ACC112 (cell line): ENCODE measurements at regions not wholly inside any gene's neighbourhood (a gene's known extent, or its start where the extent isn't known, plus 50 kb on each side); places are given as distances from the start of the nearest gene placed in this dataset.
"Not testable (repeated sequence)": the region's sequence is repeated elsewhere in the genome, so short reads cannot be mapped to it uniquely, and the experiment has no call there.

Experiments used
- H2AFZ ChIP-seq: fragments of 200-600 bp; sonication (generic); one replicate; pipeline ENCODE4 v1.6.0; 2017; ENCODE audit warnings: antibody characterized with exemption, low read length; ENCODE audit not compliant: unreplicated experiment
- H3K27ac ChIP-seq: fragments of 200-600 bp; sonication (generic); 2 replicates; pipeline ENCODE4 v1.5.1; 2014; ENCODE audit warnings: low read depth, mild to moderate bottlenecking, antibody characterized with exemption, low read length, moderate library complexity
- H3K27me3 ChIP-seq: fragments of 200-600 bp; sonication (generic); 2 replicates; pipeline ENCODE4 v1.6.1; 2014; ENCODE audit warnings: mild to moderate bottlenecking, antibody characterized with exemption, low read length, moderate library complexity, mixed read lengths; ENCODE audit not compliant: insufficient read depth
- H3K36me3 ChIP-seq: fragments of 200-600 bp; sonication (generic); 2 replicates; pipeline ENCODE4 v1.6.1; 2016; ENCODE audit warnings: mild to moderate bottlenecking, antibody characterized with exemption, low read length, moderate library complexity, mixed read lengths; ENCODE audit not compliant: insufficient read depth
- H3K4me1 ChIP-seq: fragments of 200-600 bp; sonication (generic); one replicate; pipeline ENCODE4 v1.6.1; 2016; ENCODE audit warnings: low read length, mixed read lengths; ENCODE audit not compliant: insufficient read depth, unreplicated experiment, control insufficient read depth
- H3K4me3 ChIP-seq: fragments of 200-600 bp; sonication (generic); 2 replicates; pipeline ENCODE4 v1.5.1; 2014; ENCODE audit warnings: mild to moderate bottlenecking, low read depth, low read length
- H3K79me2 ChIP-seq: fragments of 200-600 bp; sonication (generic); one replicate; pipeline ENCODE4 v1.6.0; 2016; ENCODE audit warnings: low read length; ENCODE audit not compliant: control insufficient read depth, unreplicated experiment, insufficient read depth

- H2AFZ ChIP-seq, result peak overlapping the region; percentile 77
- H3K4me1 ChIP-seq, result peaks cover 28% of the 10 kb centered on the region
- no peaks in the 10 kb centered on the region for H3K27me3 ChIP-seq
- H3K4me3 ChIP-seq, result no peak overlapping the region; the same call in 1 of the 2 replicates
- no peaks in the 10 kb centered on the region for H3K79me2 ChIP-seq
- no peak overlapping the region for H3K27ac ChIP-seq
- H3K36me3 ChIP-seq, result no peaks in the 10 kb centered on the region
These were observed 333.0 kb downstream of the RFPL4B start for GRCh38 chr6:112680091-112680490.

GRCh38 chr6:112682071-112682470 lies 334.9 kb downstream of the RFPL4B start:
- no peak overlapping the region for H2AFZ ChIP-seq
- H3K4me1 ChIP-seq, result peaks cover 28% of the 10 kb centered on the region
- no peaks in the 10 kb centered on the region for H3K36me3 ChIP-seq
- no peaks in the 10 kb centered on the region for H3K27me3 ChIP-seq
- H3K4me3 ChIP-seq, result no peak overlapping the region
- no peaks in the 10 kb centered on the region for H3K79me2 ChIP-seq
- H3K27ac ChIP-seq, result no peak overlapping the region

- Histone ChIP-seq H3K79me2 (no peaks in the 10 kb centered on the region), H3K36me3 (no peaks in the 10 kb centered on the region), H3K27ac (no peak overlapping the region), H2AFZ (no peak overlapping the region), H3K4me1 (peaks cover 28% of the 10 kb centered on the region), H3K27me3 (no peaks in the 10 kb centered on the region), H3K4me3 (no peak overlapping the region)
These were observed 336.0 kb downstream of the RFPL4B start for GRCh38 chr6:112683106-112683505.

DNA sequence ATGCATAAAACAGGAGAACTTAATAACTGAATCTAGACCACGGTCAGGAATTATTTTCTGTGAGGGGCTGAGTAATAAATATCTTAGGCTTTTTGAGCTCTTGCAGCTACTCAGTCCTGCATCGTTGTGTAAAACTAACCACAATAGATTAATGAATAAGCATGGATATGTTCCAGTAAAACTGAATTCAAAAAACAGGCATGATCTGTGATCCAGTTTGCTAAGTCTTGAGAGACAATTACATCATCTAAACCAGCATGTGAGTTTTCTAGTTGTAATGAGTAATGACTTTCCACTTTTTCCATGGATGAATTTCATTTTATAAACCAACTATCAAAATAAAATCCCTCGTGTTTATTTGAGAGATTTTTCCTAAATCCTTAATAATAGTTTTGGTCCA lies 336.8 kb downstream of the RFPL4B start:
- peak overlapping the region; percentile 72 for H2AFZ ChIP-seq
- H3K27ac ChIP-seq, result peak overlapping the region; percentile 82
- H3K4me1 ChIP-seq, result peaks cover 28% of the 10 kb centered on the region
- no peaks in the 10 kb centered on the region for H3K79me2 ChIP-seq
- H3K36me3 ChIP-seq, result no peaks in the 10 kb centered on the region
- H3K27me3 ChIP-seq, result no peaks in the 10 kb centered on the region
- no peak overlapping the region for H3K4me3 ChIP-seq

GRCh38 chr6:112685521-112686220 lies 338.5 kb downstream of the RFPL4B start:
- H3K36me3 ChIP-seq, H2AFZ ChIP-seq, H3K27ac ChIP-seq, H3K4me3 ChIP-seq, H3K79me2 ChIP-seq, H3K27me3 ChIP-seq: not testable (repeated sequence)
- peaks cover 24% of the 10 kb centered on the region for H3K4me1 ChIP-seq

DNA sequence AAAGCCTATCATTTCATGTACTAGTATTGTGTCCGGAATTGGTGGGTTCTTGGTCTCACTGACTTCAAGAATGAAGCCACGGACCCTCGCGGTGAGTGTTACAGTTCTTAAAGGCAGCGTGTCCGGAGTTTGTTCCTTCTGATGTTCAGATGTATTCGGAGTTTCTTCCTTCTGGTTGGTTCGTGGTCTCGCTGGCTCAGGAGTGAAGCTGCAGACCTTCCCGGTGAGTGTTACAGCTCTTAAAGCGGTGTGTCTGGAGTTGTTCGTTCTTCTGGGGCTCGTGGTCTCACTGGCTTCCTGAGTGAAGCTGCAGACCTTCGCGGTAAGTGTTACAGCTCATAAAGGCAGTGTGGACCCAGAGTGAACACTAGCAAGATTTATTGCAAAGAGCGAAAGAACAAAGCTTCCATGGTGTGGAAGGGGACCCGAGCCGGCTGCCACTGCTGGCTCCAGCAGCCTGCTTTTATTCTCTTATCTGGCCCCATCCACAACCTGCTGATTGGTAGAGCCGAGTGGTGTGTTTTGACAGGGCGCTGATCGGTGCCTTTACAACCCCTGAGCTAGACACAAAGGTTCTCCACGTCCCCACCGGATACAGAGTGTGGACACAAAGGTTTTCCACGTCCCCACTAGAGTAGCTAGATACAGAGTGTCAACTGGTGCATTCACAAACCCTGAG lies 341.5 kb downstream of the RFPL4B start:
- H3K27ac ChIP-seq, H2AFZ ChIP-seq, H3K79me2 ChIP-seq, H3K4me3 ChIP-seq, H3K27me3 ChIP-seq, H3K36me3 ChIP-seq: not testable (repeated sequence)
- peaks cover 31% of the 10 kb centered on the region for H3K4me1 ChIP-seq

GRCh38 chr6:112689183-112689858 lies 342.2 kb downstream of the RFPL4B start:
- H3K4me1 ChIP-seq, result peaks cover 25% of the 10 kb centered on the region
- not testable (repeated sequence) for H2AFZ ChIP-seq

GRCh38 chr6:112690497-112691202 lies 343.5 kb downstream of the RFPL4B start:
- peak overlapping the region; percentile 36 for H3K27ac ChIP-seq
- H2AFZ ChIP-seq, result peak overlapping the region; percentile 4
- H3K4me3 ChIP-seq, result peak overlapping the region; percentile 1; the same call in 1 of the 2 replicates
- H3K79me2 ChIP-seq, result no peaks in the 10 kb centered on the region
- no peaks in the 10 kb centered on the region for H3K36me3 ChIP-seq
- H3K4me1 ChIP-seq, result peaks cover 22% of the 10 kb centered on the region
- no peaks in the 10 kb centered on the region for H3K27me3 ChIP-seq

More at GRCh38 chr6:112689183-112689858, 342.2 kb downstream of the RFPL4B start:
- H3K27me3 ChIP-seq, H3K4me3 ChIP-seq, H3K79me2 ChIP-seq, H3K27ac ChIP-seq, H3K36me3 ChIP-seq: not testable (repeated sequence)

DNA sequence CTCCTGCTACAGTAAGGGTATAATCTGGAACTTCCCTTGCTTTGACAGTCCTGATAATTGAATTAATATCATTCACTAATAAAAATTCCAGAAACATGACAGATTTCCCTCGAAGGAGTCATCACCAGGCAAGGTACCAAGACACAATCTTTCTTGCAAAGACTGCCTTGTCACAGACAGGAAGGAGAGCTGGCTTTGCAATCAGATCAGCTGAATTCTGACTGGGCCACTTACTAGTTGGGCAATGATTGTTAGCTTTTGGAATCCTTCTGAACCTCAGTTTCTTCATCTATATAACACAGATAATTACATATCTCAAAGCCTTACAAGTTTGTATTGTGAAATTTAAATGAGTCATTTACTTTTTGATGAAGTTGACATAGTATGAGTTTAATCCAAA lies 344.2 kb downstream of the RFPL4B start:
- H3K79me2 ChIP-seq, result no peaks in the 10 kb centered on the region
- H3K27me3 ChIP-seq, result no peaks in the 10 kb centered on the region
- H3K27ac ChIP-seq, result peak overlapping the region; percentile 36
- H3K36me3 ChIP-seq, result no peaks in the 10 kb centered on the region
- peak overlapping the region; percentile 4 for H2AFZ ChIP-seq
- H3K4me3 ChIP-seq, result 0 out of 2 replicates have a peak overlapping the region, but pooled peaks have one; percentile 1
- peaks cover 22% of the 10 kb centered on the region for H3K4me1 ChIP-seq

DNA sequence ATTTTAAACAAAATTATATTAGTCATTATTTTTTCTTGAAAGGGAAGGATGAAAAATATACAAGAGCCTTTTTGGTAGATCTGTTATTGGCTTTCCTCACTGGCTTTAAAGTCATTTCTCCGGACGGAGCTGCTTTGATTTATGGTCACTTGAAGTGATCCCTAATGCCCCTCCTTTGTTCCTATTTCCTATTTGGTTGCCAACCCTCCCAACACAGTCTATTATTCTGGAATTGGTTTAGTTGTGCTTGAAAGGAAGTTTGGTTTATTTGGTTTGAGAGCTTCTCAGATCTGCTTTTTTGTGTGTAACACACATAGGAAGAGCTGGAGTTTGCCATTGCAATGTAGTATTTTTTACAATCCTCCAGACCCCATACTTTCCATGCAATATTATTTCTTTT lies 347.9 kb downstream of the RFPL4B start:
- Histone ChIP-seq H3K27ac (no peak overlapping the region), H3K36me3 (no peaks in the 10 kb centered on the region), H2AFZ (no peak overlapping the region), H3K4me1 (peaks cover 22% of the 10 kb centered on the region), H3K4me3 (no peak overlapping the region), H3K79me2 (no peaks in the 10 kb centered on the region), H3K27me3 (no peaks in the 10 kb centered on the region)
